ENCODE measurements at regions not wholly inside any gene's neighbourhood (a gene's known extent, or its start where the extent isn't known, plus 50 kb on each side); places are given as distances from the start of the nearest gene placed in this dataset.

DNA sequence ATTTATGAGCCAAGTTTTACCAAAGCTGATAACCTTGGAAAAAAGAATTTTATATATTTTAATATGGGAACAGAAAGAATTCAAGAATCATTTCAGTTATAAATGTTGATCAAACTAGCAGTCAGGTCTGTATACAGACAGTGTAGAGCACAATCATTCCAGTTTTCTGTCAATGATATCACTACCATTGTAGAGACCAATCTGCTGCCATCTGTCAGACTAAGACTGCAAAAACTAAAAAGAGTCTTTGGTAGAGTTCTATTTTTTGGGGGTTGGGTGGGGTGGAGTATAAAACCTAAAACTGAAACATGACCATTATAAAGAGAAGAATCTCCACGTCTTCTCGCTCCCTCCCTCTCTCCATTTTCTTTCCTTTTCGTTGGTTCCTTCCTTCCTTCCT, 204.7 kb upstream of the UBE2E3 start:
- no peak for TF ChIP-seq CTCF (IDR thresholded peaks at IDR 0.05)
- TF ChIP-seq POLR2A (IDR thresholded peaks at IDR 0.05), result no peak
- TF ChIP-seq EP300 (IDR thresholded peaks at IDR 0.05), result no peak
